ENCODE measurements at regions not wholly inside any gene's neighbourhood (a gene's known extent, or its start where the extent isn't known, plus 50 kb on each side); places are given as distances from the start of the nearest gene placed in this dataset.
"Not testable (repeated sequence)": the region's sequence is repeated elsewhere in the genome, so short reads cannot be mapped to it uniquely, and the experiment has no call there.

- H3K36me3 Mint-ChIP-seq (ENCODE audit: low read depth) = peaks cover 8% of the 10 kb centered on the region
- no peak overlapping the region for H3K27ac Mint-ChIP-seq
- peaks cover 24% of the 10 kb centered on the region for H3K9me3 Mint-ChIP-seq
- H3K4me1 Mint-ChIP-seq (ENCODE audit: low read depth) = no peaks in the 10 kb centered on the region
- H3K4me3 Mint-ChIP-seq = no peak overlapping the region
- no peaks in the 10 kb centered on the region for H3K27me3 Mint-ChIP-seq
These were observed 242.4 kb upstream of the STXBP5 start for GRCh38 chr6:146961831-146962230.

- no peak overlapping the region for H3K4me3 Mint-ChIP-seq
- no peak overlapping the region for H3K27ac Mint-ChIP-seq
- H3K4me1 Mint-ChIP-seq (ENCODE audit: low read depth) = no peaks in the 10 kb centered on the region
- peaks cover 8% of the 10 kb centered on the region for H3K36me3 Mint-ChIP-seq (ENCODE audit: low read depth)
- H3K9me3 Mint-ChIP-seq = peaks cover 27% of the 10 kb centered on the region
- H3K27me3 Mint-ChIP-seq = no peaks in the 10 kb centered on the region
These were observed 241.9 kb upstream of the STXBP5 start for GRCh38 chr6:146962329-146962728.

- Mint-ChIP-seq H3K27ac (no peak overlapping the region), H3K36me3 (ENCODE audit: low read depth) (peaks cover 8% of the 10 kb centered on the region), H3K9me3 (peaks cover 27% of the 10 kb centered on the region), H3K4me1 (ENCODE audit: low read depth) (no peaks in the 10 kb centered on the region), H3K27me3 (no peaks in the 10 kb centered on the region), H3K4me3 (no peak overlapping the region)
These were observed 239.0 kb upstream of the STXBP5 start for GRCh38 chr6:146965110-146965689.

- H3K27ac Mint-ChIP-seq = no peak overlapping the region
- H3K4me3 Mint-ChIP-seq = no peak overlapping the region
- H3K9me3 Mint-ChIP-seq = peaks cover 27% of the 10 kb centered on the region
- no peaks in the 10 kb centered on the region for H3K4me1 Mint-ChIP-seq (ENCODE audit: low read depth)
- peaks cover 8% of the 10 kb centered on the region for H3K36me3 Mint-ChIP-seq (ENCODE audit: low read depth)
- H3K27me3 Mint-ChIP-seq = no peaks in the 10 kb centered on the region
These were observed 236.0 kb upstream of the STXBP5 start for GRCh38 chr6:146968041-146968760.

- H3K4me1 Mint-ChIP-seq (ENCODE audit: low read depth) = no peaks in the 10 kb centered on the region
- H3K4me3 Mint-ChIP-seq = no peak overlapping the region
- no peaks in the 10 kb centered on the region for H3K36me3 Mint-ChIP-seq (ENCODE audit: low read depth)
- H3K27ac Mint-ChIP-seq = no peak overlapping the region
- no peaks in the 10 kb centered on the region for H3K9me3 Mint-ChIP-seq
- no peaks in the 10 kb centered on the region for H3K27me3 Mint-ChIP-seq
These were observed 231.7 kb upstream of the STXBP5 start for GRCh38 chr6:146972546-146972945.

GRCh38 chr6:146974351-146974750 is 229.9 kb upstream of the STXBP5 start:
- H3K9me3 Mint-ChIP-seq = no peaks in the 10 kb centered on the region
- H3K36me3 Mint-ChIP-seq (ENCODE audit: low read depth) = no peaks in the 10 kb centered on the region

GRCh38 chr6:146975093-146975492 is 229.1 kb upstream of the STXBP5 start:
- no peak overlapping the region for H3K27ac Mint-ChIP-seq
- H3K4me1 Mint-ChIP-seq (ENCODE audit: low read depth) = no peaks in the 10 kb centered on the region
- H3K27me3 Mint-ChIP-seq = no peaks in the 10 kb centered on the region
- no peaks in the 10 kb centered on the region for H3K36me3 Mint-ChIP-seq (ENCODE audit: low read depth)
- no peak overlapping the region for H3K4me3 Mint-ChIP-seq
- H3K9me3 Mint-ChIP-seq = no peaks in the 10 kb centered on the region

More at GRCh38 chr6:146974351-146974750, 229.9 kb upstream of the STXBP5 start:
- H3K4me1 Mint-ChIP-seq (ENCODE audit: low read depth) = no peaks in the 10 kb centered on the region
- no peak overlapping the region for H3K27ac Mint-ChIP-seq
- H3K4me3 Mint-ChIP-seq = no peak overlapping the region
- no peaks in the 10 kb centered on the region for H3K27me3 Mint-ChIP-seq

GRCh38 chr6:146980900-146981329 is 223.3 kb upstream of the STXBP5 start:
- H3K4me3 Mint-ChIP-seq = no peak overlapping the region
- no peaks in the 10 kb centered on the region for H3K4me1 Mint-ChIP-seq (ENCODE audit: low read depth)
- no peaks in the 10 kb centered on the region for H3K27me3 Mint-ChIP-seq
- no peak overlapping the region for H3K27ac Mint-ChIP-seq
- H3K9me3 Mint-ChIP-seq = peaks cover 3% of the 10 kb centered on the region
- H3K36me3 Mint-ChIP-seq (ENCODE audit: low read depth) = no peaks in the 10 kb centered on the region

- Mint-ChIP-seq H3K4me3 (no peak overlapping the region), H3K27me3 (no peaks in the 10 kb centered on the region), H3K36me3 (ENCODE audit: low read depth) (no peaks in the 10 kb centered on the region), H3K9me3 (peaks cover 5% of the 10 kb centered on the region), H3K27ac (no peak overlapping the region), H3K4me1 (ENCODE audit: low read depth) (no peaks in the 10 kb centered on the region)
These were observed 222.2 kb upstream of the STXBP5 start for GRCh38 chr6:146981981-146982380.

GRCh38 chr6:146984251-146984924 is 219.8 kb upstream of the STXBP5 start:
- H3K4me1 Mint-ChIP-seq (ENCODE audit: low read depth) = no peaks in the 10 kb centered on the region
- no peak overlapping the region for H3K4me3 Mint-ChIP-seq
- no peak overlapping the region for H3K27ac Mint-ChIP-seq
- peaks cover 5% of the 10 kb centered on the region for H3K9me3 Mint-ChIP-seq
- H3K27me3 Mint-ChIP-seq = no peaks in the 10 kb centered on the region
- H3K36me3 Mint-ChIP-seq (ENCODE audit: low read depth) = no peaks in the 10 kb centered on the region

- no peaks in the 10 kb centered on the region for H3K36me3 Mint-ChIP-seq (ENCODE audit: low read depth)
- H3K4me3 Mint-ChIP-seq = no peak overlapping the region
- H3K9me3 Mint-ChIP-seq = peaks cover 5% of the 10 kb centered on the region
- H3K27ac Mint-ChIP-seq = no peak overlapping the region
- no peaks in the 10 kb centered on the region for H3K27me3 Mint-ChIP-seq
- no peaks in the 10 kb centered on the region for H3K4me1 Mint-ChIP-seq (ENCODE audit: low read depth)
These were observed 219.1 kb upstream of the STXBP5 start for GRCh38 chr6:146985111-146985510.

GRCh38 chr6:146985966-146986365 is 218.3 kb upstream of the STXBP5 start:
- H3K4me1 Mint-ChIP-seq (ENCODE audit: low read depth) = no peaks in the 10 kb centered on the region
- H3K27me3 Mint-ChIP-seq = no peaks in the 10 kb centered on the region
- no peak overlapping the region for H3K4me3 Mint-ChIP-seq
- H3K36me3 Mint-ChIP-seq (ENCODE audit: low read depth) = no peaks in the 10 kb centered on the region
- no peak overlapping the region for H3K27ac Mint-ChIP-seq
- peaks cover 5% of the 10 kb centered on the region for H3K9me3 Mint-ChIP-seq

- H3K4me1 Mint-ChIP-seq (ENCODE audit: low read depth); H3K27ac Mint-ChIP-seq; H3K9me3 Mint-ChIP-seq; H3K27me3 Mint-ChIP-seq; H3K4me3 Mint-ChIP-seq; H3K36me3 Mint-ChIP-seq (ENCODE audit: low read depth): not testable (repeated sequence)
These were observed 216.3 kb upstream of the STXBP5 start for GRCh38 chr6:146987938-146988337.

- Mint-ChIP-seq H3K36me3 (ENCODE audit: low read depth) (no peaks in the 10 kb centered on the region), H3K4me3 (no peak overlapping the region), H3K27ac (no peak overlapping the region), H3K9me3 (peaks cover 5% of the 10 kb centered on the region), H3K4me1 (ENCODE audit: low read depth) (no peaks in the 10 kb centered on the region), H3K27me3 (no peaks in the 10 kb centered on the region)
These were observed 214.4 kb upstream of the STXBP5 start for GRCh38 chr6:146989860-146990259.

GRCh38 chr6:146990284-146990683 is 213.9 kb upstream of the STXBP5 start:
- no peaks in the 10 kb centered on the region for H3K4me1 Mint-ChIP-seq (ENCODE audit: low read depth)
- H3K27me3 Mint-ChIP-seq = no peaks in the 10 kb centered on the region
- H3K4me3 Mint-ChIP-seq = no peak overlapping the region
- H3K27ac Mint-ChIP-seq = no peak overlapping the region
- H3K9me3 Mint-ChIP-seq = peaks cover 5% of the 10 kb centered on the region
- H3K36me3 Mint-ChIP-seq (ENCODE audit: low read depth) = no peaks in the 10 kb centered on the region
